GM21367 (cell line): ENCODE measurements at regions not wholly inside any gene's neighbourhood (a gene's known extent, or its start where the extent isn't known, plus 50 kb on each side); places are given as distances from the start of the nearest gene placed in this dataset.
"Not testable (repeated sequence)": the region's sequence is repeated elsewhere in the genome, so short reads cannot be mapped to it uniquely, and the experiment has no call there.

Experiments
- ATAC-seq: cut with Tn5 transposase; IDR thresholded peaks from one replicate; pipeline ENCODE4 v1.9.1; 2021; ENCODE audit not compliant: unreplicated experiment

DNA sequence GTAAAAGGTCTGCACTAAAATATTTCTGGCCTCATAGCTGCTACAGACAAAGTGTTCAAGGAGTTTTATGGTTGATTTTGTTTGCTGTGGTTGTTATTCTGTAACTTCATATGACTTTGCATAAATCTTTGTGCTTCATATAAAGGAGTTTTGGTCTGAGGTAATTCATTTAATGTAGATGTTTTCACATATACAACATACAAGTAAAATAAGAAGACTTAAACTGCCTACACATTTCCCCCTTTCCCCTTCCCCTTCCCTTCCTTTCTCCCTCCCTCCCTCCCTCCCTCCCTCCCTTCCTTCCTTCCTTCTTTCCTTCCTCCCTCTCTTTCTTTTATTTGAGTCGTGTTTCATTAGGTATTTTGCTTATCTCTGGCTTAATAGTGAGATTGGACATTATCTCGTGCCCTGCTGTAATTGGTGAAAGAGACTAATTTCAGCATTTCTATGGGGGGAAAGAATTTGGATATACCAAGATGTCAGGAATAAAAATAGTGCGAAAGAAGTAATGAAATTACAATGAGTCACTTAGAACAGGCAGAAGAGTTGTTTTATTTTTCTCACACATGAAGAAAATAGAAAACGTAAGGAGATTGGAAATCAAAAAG lies 144.9 kb upstream of the MAD2L1 start:
- ATAC-seq: no peak

DNA sequence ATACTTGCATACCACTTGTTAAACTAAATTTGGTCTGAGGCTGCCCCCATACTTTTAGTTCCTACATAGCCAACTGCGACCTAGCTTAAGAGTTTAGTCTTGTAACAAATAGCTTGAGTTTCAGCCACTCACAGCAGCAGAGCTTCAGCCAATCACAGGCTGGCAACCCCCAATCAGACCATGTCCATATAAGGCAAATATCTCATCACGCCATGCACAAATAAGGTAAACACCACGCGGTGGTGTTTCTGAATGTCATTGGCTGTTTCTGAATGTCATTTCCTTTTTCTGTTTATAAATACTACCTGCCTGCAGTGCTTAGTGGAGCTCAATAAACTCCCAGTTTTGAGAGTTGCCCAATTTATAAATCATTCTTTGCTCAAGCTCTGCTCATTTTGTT lies 143.1 kb upstream of the MAD2L1 start:
- no peak for ATAC-seq

DNA sequence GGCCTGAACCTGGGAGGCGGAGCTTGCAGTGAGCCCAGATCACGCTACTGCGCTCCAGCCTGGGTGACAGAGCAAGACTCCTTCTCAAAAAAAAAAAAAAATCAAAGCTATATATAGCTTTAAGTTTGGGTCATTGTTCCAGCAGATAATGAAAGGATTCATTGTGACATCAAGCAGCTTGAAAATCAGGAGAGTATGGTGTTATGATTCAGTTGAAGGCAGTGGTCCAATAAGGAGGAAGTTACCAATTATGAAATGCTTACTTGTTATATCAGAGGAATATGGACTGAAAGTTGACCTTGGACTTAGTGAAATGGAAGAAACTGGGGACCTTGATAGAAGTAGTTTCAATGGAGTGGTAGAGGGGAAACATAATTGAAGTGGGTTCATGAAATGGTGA lies 140.4 kb upstream of the MAD2L1 start:
- no peak for ATAC-seq

DNA sequence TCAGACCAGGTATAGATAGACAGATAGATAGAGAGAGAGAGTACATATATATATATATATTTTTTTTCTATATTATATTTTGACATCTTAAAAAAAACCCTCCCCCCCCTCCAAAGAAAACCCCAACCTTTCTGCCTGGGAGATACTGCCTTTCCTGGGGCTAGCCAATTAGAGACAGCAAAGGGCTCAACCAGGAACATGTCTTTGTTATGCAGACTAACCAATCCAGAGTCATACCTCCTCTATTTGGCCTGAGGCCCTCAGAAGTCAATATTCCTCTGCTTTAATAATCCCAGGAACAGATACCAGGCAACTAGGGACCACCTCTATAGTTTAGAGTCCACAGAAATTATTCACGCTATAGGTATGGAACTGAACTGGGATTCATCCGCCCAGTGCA lies 135.6 kb upstream of the MAD2L1 start:
- no peak for ATAC-seq

DNA sequence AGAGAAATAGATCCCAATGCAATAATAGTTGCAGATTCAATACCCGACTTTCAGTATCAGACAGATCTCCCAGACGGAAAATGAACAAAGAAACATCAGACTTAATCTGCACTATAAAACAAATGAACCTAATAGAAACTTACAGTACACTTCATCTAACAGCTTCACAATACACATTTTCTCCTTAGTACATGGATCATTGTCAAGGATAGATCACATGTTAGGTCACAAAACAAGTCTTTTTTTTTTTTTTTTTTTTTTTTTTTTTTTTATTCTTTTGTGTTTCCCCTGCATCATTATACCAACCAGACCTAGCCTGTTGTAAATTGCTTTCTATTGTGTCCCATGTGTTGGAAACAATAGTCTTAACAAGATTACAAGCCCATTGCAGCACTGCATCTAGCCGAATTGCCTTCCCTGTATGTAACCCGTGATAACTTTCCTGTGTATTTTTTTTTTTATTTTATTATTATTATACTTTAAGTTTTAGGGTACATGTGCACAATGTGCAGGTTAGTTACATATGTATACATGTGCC lies 134.0 kb upstream of the MAD2L1 start:
- not testable (repeated sequence) for ATAC-seq

DNA sequence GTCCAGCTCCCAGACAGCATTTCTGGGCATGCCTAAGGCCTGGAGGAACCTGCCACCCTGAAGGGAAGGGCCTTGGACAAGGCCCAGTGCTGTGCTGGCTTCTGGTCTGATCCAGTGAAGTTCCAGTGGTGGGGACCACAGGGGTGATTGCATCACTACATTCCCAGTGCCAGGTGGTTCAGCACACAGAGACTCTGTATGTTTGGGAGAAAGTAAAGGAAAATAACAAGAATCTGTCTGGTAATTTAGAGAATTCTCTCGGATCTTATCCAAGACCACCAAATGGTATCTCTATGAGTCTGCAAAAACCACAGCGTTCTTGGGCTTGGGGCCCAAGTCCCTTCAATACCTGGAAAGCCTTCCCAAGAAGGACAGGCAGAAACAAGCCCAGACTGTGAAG lies 131.8 kb upstream of the MAD2L1 start:
- no peak for ATAC-seq

DNA sequence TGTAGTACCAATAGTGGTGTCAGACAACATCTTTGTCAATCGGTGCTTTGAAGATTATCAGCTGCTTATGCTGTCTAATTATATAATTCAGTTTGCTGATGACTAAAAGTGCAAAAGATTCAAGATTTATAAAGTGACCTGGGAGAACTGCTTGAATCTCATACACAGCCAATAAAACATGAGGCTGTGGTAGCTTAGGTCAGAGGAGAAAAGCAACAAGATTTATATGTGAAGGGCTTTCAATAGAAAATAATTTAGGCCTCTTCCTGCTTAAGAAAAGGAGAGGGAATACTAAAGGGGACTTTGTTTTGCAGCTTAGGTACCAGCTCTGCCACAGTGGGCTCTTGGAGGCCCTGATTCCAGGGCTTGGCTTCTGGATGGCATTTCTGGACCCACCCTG lies 111.0 kb upstream of the MAD2L1 start:
- no peak for ATAC-seq

DNA sequence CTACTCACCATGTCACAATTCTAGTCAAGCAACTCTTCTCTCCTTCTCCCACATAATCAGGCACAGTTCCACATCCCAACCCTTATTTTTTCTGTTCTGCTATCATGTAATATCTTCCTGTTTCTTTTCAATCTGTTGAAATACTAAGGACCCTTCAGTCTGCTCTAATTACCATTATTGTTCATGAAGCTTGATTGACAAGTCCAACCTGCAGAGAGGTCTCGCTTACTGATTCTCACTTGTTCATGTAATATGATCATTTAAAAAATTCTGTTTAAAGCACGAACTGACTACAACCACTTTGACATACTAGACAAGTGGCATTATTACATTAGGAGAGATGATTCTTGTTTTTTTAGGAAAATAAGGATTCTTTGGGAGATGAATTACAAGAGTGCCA lies 108.6 kb upstream of the MAD2L1 start:
- no peak for ATAC-seq

DNA sequence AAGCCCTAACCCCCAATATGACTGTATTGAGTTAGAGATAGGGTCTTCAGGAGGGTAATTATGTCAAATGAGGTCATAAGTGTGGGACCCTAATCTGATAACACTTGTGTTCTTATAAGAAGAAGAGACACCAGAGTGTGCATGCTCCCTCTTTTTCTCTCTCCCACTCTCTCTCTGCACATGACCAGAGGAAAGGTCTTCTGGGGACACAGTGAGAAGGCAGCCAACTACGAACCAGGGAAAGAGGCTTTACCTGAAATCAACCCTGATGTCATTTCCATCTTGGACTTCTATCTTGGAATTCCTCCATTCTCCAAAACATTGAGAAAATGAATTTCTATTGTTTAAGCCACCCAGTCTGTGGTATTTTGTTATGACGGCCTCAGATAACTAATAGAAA lies 97.2 kb upstream of the MAD2L1 start:
- ATAC-seq: no peak

DNA sequence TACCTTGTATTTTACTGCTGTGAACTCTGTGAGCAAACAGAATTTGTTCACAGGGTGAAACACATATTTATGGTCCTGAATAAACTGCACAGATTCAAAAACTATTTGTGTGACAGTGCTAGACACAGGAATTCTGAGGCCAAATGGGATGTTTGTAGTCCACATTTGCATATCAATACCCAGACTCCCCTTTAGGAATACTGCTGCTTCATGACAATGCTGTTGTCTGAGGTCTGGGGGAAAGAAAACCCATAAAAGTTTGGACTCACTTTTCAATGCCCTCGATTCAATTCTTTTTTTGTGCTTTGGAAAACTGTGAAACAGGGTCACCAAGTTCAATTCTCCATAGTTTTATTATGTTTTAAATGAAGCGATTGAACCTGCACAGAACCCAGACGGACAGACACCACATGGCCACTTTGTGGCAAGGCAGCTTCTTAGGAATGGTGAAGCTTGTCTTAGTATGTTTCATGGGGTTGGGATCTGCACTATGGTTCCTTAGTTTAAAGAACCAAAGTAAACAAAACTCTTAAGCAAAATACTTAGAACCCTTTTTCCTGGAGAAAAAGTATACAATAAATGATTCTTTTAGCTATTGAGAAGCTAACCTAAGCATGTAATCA lies 92.3 kb upstream of the MAD2L1 start:
- no peak for ATAC-seq

DNA sequence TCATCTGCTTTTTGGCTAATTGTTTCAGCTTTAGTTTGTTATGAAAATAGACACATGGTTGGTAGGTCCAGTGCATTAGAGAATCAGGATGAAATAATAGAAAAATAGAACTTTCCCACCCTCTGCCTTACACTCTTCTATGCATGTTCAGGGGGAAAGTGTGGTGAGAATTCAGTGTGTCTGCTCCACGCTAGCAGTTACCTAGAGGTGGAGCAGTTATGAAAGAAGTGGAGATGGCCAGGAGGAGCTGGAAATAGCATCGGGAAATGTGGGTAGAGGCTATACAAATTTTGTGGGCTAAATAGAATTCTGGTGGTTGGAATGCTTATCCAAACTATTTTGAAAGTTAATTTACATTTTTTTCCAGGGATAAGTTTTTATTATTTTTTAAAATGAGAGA lies 91.4 kb upstream of the MAD2L1 start:
- ATAC-seq: no peak

DNA sequence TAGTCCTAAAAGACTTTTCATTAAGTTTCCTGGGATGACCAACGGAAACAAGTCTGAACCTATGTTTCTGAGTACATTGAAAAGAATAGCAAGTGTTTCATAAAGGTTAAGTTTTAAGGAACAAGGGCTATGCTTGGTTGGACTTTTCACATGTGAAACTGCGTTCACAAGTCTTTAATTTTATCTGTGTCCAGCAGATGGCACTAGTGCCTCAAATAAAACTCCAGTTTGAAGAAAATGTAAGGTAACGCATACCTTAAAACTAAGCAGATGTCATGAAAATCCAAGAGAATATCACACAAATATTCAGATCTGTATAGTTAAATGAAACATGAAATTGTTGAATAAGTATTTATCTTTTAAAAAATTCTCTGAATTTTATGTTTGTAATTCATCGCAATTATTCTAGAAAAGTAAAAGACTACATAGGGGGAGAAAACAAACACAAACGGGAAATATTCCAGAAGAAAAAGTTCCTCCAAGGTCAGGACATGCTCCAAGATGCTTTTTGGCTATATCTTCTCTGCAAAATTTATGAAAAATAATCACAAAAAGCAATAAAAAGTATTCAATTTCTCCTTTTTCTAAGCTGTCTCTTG lies 89.6 kb upstream of the MAD2L1 start:
- ATAC-seq: peak; percentile 84

DNA sequence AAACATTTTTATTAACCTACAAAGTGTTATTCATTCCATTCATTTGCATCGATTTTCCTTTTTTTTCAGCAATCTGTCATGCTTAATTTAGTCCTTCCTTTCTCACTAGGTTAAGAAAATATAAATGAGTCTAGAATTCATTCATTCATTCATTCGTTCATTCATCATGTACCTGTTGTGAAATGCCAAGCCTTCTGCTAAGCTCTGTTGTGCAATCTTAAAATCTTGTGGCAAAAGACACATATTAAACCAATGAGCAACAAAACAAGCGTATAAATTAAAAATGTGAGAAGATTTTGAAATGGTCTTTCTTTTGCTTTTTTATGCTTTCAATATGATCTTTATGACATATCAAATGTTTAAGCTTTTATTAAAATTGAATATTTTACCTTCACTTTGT lies 88.6 kb upstream of the MAD2L1 start:
- ATAC-seq: no peak

DNA sequence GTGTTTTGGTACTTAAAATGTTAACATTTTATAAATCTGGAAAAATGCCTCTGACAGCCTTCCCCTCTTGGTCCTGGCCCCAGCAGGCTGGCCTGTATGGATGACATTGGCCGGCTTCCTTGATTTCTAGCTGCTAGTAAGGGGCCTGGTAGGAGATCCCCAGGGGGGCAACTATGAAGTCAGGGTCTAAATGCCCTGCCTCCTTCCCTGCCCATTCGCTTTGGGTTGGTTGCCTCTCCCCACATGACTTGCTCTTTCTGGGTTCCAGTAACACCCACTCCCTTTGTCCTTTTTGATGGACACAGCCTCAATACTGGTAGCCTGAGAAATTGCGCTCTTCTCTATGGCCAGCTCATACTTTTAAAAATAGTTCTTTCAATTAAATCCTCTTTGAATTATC lies 78.0 kb upstream of the MAD2L1 start:
- ATAC-seq: no peak

DNA sequence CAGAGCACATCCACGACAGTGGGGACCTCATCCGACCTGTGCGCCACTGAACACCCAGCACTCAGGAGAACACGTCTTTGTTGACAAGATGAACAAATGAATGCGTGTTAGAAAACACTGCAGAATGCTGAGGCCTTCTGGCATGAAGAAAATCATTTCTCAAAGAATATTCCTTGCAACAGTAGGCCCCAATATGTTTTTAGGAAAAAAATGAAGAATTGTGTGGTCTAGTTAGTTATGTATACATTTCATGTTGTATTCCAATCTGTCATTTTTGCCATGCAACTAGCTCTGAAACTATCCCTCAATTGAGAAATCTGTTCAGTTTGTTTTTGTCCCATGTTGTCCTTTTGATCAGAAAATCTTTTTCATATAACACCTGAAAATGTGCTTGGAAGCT lies 77.4 kb upstream of the MAD2L1 start:
- no peak for ATAC-seq

DNA sequence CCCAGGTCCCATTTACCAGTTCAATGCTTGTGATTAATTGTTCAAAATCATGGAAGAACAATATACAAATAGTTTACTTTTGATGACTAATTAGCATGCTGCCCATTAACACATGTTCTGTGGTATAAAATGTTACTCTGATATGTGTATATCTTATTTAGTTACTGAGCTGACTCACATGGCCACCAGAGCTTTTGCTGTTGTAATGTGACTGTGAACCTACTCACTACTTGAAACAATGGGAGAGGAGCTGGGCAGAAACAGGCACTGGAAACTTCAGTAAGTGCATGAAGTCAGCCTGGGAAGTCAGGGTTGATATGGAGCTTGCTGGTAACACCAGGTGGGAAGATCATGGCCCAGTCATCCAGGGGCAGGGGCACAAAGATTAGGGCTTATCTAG lies 72.7 kb upstream of the MAD2L1 start:
- ATAC-seq: no peak

DNA sequence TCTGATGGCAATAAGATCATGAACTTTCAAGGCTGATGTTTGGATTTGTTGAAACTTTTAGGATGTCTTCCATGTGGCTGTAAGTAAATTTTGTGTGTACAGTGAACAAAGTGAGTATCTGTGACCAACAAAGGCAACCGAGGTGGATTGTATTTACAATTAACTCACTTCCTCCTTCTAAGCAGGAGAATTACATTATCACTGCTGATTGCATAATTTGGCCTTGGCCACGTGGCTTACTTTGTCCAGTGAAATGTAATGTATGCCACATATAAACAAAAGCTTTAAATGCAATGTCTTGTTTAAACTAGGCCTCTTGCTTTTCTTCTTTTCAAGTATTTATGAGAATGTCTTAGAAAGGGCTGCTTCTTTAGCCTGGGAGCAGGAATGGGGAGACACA lies 66.3 kb upstream of the MAD2L1 start:
- no peak for ATAC-seq

DNA sequence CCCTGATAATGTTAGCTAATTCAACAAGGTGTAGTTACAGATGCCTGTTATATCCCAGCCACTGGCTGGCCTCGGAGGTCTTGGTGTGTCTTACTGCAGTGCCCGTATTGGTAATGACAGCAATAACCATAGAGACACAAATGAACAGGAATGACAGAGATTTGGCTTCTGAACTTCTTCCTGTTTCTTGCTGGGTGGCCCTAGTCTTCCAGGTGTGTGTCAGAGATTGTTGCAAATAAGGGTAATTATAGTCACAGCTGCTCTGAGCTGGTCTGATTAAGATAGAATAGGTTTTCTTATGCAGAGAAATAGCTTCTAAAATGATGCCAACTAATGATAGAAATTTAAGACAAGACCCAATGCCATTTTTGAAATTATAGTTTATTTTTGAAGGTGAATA lies 64.1 kb upstream of the MAD2L1 start:
- no peak for ATAC-seq
